Stimulated activated CD4-positive, alpha-beta T cell treated with anti-CD3 and anti-CD28 coated beads, Interleukin-4, amount 100 ng/mL, for 48 hours (primary cell): ENCODE measurements at regions not wholly inside any gene's neighbourhood (a gene's known extent, or its start where the extent isn't known, plus 50 kb on each side); places are given as distances from the start of the nearest gene placed in this dataset.

Source experiments
- DNase-seq, 2 donors: peaks; one replicate each; pipeline ENCODE4 v3.0.0-alpha.2; 2020; ENCODE audit warnings: low read depth in 2 of 2

GRCh38 chr22:49586873-49587272, 240.8 kb downstream of the BRD1 start:
- DNase-seq = no peak

- DNase-seq = no peak
Observed at GRCh38 chr22:49586244-49586748, 241.4 kb downstream of the BRD1 start.

- DNase-seq = no peak
Observed at GRCh38 chr22:49585461-49586243, 242.0 kb downstream of the BRD1 start.

- DNase-seq = no peak
Observed at GRCh38 chr22:49583886-49584505, 243.7 kb downstream of the BRD1 start.

- no peak for DNase-seq
Observed at GRCh38 chr22:49583341-49583740, 244.3 kb downstream of the BRD1 start.

- DNase-seq = no peak
Observed at GRCh38 chr22:49582678-49583077, 245.0 kb downstream of the BRD1 start.

GRCh38 chr22:49582181-49582580, 245.5 kb downstream of the BRD1 start:
- no peak for DNase-seq

GRCh38 chr22:49580024-49580423, 247.6 kb downstream of the BRD1 start:
- DNase-seq = no peak

GRCh38 chr22:49577168-49578060, 250.3 kb downstream of the BRD1 start:
- no peak for DNase-seq

- no peak for DNase-seq
Observed at GRCh38 chr22:49576241-49577141, 251.2 kb downstream of the BRD1 start.

- DNase-seq = no peak
Observed at GRCh38 chr22:49575703-49576081, 252.0 kb downstream of the BRD1 start.

GRCh38 chr22:49574881-49575702, 252.6 kb downstream of the BRD1 start:
- no peak for DNase-seq

GRCh38 chr22:49574205-49574880, 253.3 kb downstream of the BRD1 start:
- DNase-seq = no peak

GRCh38 chr22:49573109-49573765, 254.4 kb downstream of the BRD1 start:
- no peak for DNase-seq

GRCh38 chr22:49571326-49571725, 256.3 kb downstream of the BRD1 start:
- no peak for DNase-seq

- no peak for DNase-seq
Observed at GRCh38 chr22:49570032-49570848, 257.4 kb downstream of the BRD1 start.

GRCh38 chr22:49569286-49570031, 258.2 kb downstream of the BRD1 start:
- DNase-seq = no peak
